Adrenal gland (tissue), 5 donors: ENCODE measurements at regions not wholly inside any gene's neighbourhood (a gene's known extent, or its start where the extent isn't known, plus 50 kb on each side); places are given as distances from the start of the nearest gene placed in this dataset.

ENCODE experiments used
- CTCF ChIP-seq, 6 experiments: fragments of 450-650 bp in 4 of 6; fragments of 200-600 bp in 2 of 6; sonication (generic) in 1 of 6; IDR thresholded peaks; 1 replicate in 5 of 6; 2 replicates in 1 of 6; pipeline versions ENCODE4 v1.5.1 to v1.8.0; 2016 to 2021; ENCODE audit warnings: antibody characterized with exemption in 6 of 6, mild to moderate bottlenecking in 2 of 6, moderate library complexity in 1 of 6
- POLR2A ChIP-seq, 2 donors: fragments of 450-650 bp; IDR thresholded peaks; one replicate each; pipeline ENCODE4 v1.6.1; 2017; ENCODE audit warnings: antibody characterized with exemption in 2 of 2, mild to moderate bottlenecking in 2 of 2, moderate library complexity in 1 of 2
- donor health status: DM: no; HTN: no; CAD: no.

GRCh38 chrX:39758791-39759525 is 338.8 kb downstream of the BCOR start:
- no peak for TF ChIP-seq POLR2A (IDR thresholded peaks at IDR 0.05)
- no peak for TF ChIP-seq CTCF (IDR thresholded peaks at IDR 0.05)
